ENCODE measurements at regions not wholly inside any gene's neighbourhood (a gene's known extent, or its start where the extent isn't known, plus 50 kb on each side); places are given as distances from the start of the nearest gene placed in this dataset.

DNA sequence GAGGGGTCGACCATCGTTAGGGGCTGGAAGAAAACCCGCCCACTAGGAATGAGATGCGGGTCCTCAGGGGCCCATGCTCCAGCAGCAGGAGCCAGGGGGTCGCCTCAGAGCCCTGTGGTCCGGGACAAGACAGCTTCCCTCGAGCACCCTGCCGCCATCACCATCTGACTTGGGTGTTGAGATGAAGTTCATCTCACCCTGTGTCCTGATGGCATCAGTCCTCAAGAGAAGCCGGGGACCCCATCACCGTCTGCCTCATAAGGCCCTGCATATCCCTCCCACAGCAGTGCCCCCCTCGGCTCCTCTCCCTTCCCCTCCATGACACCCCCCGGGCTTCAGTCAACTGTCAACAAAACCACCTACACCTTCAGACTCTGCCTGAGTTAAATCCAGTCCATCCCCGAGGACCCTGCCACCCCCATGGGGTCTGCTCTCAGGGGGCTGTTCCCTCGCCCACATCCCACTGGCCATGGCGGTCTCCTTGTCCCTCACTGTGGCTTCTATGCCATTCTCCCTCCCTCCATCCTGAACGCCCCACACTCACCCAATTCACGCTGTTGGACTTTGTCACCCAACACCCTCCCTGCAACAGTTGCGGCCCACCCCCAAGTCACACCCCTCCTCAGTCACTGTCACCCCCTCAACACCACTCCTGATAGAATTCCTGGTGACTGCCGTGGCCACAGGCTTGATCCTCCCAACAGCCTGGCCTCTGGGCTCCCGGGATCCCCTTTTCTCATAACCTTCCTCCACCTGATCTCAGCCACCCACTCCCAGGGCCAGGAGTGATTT lies 87.7 kb upstream of the RTL6 start:
- TF ChIP-seq, protein P1, sequence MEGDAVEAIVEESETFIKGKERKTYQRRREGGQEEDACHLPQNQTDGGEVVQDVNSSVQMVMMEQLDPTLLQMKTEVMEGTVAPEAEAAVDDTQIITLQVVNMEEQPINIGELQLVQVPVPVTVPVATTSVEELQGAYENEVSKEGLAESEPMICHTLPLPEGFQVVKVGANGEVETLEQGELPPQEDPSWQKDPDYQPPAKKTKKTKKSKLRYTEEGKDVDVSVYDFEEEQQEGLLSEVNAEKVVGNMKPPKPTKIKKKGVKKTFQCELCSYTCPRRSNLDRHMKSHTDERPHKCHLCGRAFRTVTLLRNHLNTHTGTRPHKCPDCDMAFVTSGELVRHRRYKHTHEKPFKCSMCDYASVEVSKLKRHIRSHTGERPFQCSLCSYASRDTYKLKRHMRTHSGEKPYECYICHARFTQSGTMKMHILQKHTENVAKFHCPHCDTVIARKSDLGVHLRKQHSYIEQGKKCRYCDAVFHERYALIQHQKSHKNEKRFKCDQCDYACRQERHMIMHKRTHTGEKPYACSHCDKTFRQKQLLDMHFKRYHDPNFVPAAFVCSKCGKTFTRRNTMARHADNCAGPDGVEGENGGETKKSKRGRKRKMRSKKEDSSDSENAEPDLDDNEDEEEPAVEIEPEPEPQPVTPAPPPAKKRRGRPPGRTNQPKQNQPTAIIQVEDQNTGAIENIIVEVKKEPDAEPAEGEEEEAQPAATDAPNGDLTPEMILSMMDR (IDR thresholded peaks at IDR 0.05; ENCODE audit: borderline replicate concordance, control extremely low read depth, extremely low read depth, insufficient read depth, missing control alignments): no peak
- no peak for DNase-seq (ENCODE audit: low spot score)
- in situ Hi-C loops (cut with MboI; ENCODE audit: low sequenced_read_pairs, unreplicated experiment): no loop called here

GRCh38 chr22:44584256-44584902 lies 86.3 kb upstream of the RTL6 start:
- TF ChIP-seq, protein P1 (IDR thresholded peaks at IDR 0.05; ENCODE audit: borderline replicate concordance, control extremely low read depth, extremely low read depth, insufficient read depth, missing control alignments): no peak
- in situ Hi-C loops (cut with MboI; ENCODE audit: low sequenced_read_pairs, unreplicated experiment): no loop called here
- no peak for DNase-seq (ENCODE audit: low spot score)

DNA sequence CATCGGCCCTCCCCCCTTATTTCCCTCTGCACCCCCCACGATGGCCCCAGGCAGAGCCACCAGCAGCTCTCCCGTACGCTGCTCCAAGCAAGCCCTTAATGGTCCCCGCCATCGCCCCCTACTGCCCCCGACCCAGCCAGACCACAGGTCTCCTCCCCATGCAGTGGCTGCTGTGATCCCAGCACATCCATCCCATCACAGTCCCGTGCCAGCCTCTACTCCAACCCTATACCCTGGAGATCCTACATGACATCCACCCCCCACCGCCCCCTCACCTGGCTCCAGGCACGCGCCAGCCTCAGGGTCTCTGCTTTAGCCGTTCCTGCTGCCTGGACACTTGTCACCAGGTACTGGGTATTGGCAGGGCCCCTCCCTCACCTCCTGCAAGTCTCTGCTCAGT lies 85.8 kb upstream of the RTL6 start:
- DNase-seq (ENCODE audit: low spot score): no peak
- in situ Hi-C loops (cut with MboI; ENCODE audit: low sequenced_read_pairs, unreplicated experiment): no loop called here
- TF ChIP-seq, protein P1 (IDR thresholded peaks at IDR 0.05; ENCODE audit: borderline replicate concordance, control extremely low read depth, extremely low read depth, insufficient read depth, missing control alignments): no peak

DNA sequence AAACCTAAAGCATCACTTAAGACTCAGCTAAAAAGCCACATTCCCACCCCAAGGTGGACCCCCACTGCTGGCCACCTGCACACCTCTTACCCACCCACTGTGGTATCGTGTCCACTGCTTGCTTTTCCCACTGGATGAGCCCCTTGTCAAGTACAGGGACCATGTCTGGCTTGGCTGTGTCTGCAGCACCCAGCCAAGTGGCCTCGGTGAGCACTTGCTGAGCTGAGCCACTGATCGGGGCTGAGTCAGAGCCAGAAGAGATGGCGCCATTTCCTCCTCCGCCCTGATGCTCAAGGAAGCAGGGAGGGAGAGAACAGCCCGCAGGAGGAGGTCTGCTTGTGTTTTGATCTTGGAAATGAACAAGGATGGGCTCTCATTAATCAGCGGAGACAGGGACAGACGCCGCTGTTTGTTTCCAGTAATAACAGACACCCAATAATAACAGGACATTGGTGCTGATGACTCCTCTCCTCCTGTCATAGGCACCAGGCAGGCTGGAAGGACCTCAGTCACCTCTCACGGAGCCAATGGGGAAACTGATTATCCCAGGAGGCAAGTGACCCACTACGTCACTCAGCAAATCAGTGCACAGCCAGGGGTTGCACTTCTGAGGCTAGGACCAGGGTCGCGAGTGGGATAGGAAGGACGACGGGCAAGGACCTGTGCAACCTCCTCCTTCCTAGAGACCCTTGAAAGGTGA lies 85.2 kb upstream of the RTL6 start:
- TF ChIP-seq, protein P1 (IDR thresholded peaks at IDR 0.05; ENCODE audit: borderline replicate concordance, control extremely low read depth, extremely low read depth, insufficient read depth, missing control alignments): no peak
- in situ Hi-C loops (cut with MboI; ENCODE audit: low sequenced_read_pairs, unreplicated experiment): no loop called here
- no peak for DNase-seq (ENCODE audit: low spot score)

DNA sequence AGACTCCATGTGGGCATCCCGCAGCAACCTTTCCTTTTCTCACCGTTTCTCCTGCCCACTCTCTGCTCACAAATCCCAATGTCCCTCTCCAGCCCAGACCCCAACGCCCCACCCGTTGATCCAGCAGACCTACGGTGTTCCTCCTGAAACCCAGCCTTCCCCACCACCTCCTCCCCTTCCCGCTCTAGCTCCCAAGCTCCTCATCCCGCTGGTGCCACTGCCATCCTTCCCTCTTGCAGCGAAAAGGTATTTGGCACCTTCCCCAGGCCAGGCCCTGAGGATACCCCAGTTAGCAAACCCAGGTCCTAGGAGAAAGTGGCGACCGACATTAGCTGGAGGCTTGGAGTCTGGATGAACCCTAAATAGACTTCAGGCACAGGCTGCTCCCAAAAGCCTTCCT lies 84.0 kb upstream of the RTL6 start:
- TF ChIP-seq, protein P1 (IDR thresholded peaks at IDR 0.05; ENCODE audit: borderline replicate concordance, control extremely low read depth, extremely low read depth, insufficient read depth, missing control alignments): no peak
- DNase-seq (ENCODE audit: low spot score): no peak
- in situ Hi-C loops (cut with MboI; ENCODE audit: low sequenced_read_pairs, unreplicated experiment): no loop called here

DNA sequence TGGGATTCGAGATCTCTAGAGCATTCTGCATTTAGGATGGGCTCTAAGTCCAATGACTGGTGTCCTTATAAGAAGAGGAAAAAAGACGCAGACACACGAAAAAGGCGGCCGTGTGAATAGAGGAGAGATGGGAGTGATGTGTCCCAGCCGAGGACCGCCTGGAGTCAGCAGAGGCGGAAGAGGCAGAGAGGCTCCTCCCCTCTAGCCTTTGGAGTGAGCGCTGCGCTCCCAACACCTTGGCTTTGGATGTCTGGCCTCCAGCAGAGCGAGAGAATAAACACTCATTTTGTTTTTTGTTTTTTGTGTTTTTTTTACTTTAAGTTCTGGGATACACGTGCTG lies 83.0 kb upstream of the RTL6 start:
- in situ Hi-C loops (cut with MboI; ENCODE audit: low sequenced_read_pairs, unreplicated experiment): no loop called here
- TF ChIP-seq, protein P1 (IDR thresholded peaks at IDR 0.05; ENCODE audit: borderline replicate concordance, control extremely low read depth, extremely low read depth, insufficient read depth, missing control alignments): no peak
- no peak for DNase-seq (ENCODE audit: low spot score)
